NCI-H524 treated with DMSO at 0.1 percent for 48 hours (cell line): ENCODE measurements at regions not wholly inside any gene's neighbourhood (a gene's known extent, or its start where the extent isn't known, plus 50 kb on each side); places are given as distances from the start of the nearest gene placed in this dataset.

ENCODE experiments used
- DNase-seq: peaks from one replicate; lab custom pipeline; 2025; lab: John Stamatoyannopoulos, UW

- no peak for DNase-seq
These were observed 93.5 kb upstream of the HNRNPA3 start for GRCh38 chr2:177119099-177119498.

GRCh38 chr2:177123048-177123447, 89.5 kb upstream of the HNRNPA3 start:
- no peak for DNase-seq

DNA sequence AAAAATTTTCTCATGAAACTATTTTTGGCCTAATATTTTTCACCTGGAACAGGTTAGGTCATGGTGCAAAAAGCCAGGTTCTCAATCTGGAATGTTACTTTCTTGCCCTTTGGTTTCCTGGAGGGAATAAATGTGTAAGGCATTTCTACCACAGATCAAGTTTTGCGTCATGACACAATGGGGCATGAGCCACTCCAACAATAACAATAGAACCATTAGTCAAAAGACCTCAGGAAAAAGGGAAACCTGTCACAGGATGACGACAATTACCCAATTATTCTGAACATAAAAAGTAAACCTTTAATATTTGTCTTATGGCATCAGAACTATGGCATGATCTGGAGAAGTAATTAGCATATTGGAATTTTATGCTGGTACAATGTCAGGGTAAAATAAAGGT, 88.2 kb upstream of the HNRNPA3 start:
- no peak for DNase-seq

DNA sequence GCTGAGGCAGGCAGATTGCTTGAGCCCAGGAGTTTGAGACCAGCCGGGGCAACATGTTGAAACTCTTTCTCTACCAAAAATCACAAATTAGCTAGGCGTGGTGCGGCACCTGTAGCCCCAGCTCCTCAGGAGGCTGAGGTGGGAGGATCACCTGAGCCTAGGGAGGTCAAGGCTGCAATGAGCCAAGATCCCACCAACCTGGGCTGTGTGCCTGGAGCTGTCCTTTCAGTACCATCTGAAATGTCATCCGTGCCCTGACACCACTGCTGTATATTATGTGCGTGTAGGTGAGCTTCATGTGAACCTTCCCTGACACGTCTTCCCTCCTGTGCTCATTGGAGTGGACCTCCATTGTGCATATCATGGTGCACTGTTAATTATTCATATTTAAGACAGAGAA, 84.8 kb upstream of the HNRNPA3 start:
- no peak for DNase-seq

GRCh38 chr2:177129610-177130009, 83.0 kb upstream of the HNRNPA3 start:
- DNase-seq = no peak

DNA sequence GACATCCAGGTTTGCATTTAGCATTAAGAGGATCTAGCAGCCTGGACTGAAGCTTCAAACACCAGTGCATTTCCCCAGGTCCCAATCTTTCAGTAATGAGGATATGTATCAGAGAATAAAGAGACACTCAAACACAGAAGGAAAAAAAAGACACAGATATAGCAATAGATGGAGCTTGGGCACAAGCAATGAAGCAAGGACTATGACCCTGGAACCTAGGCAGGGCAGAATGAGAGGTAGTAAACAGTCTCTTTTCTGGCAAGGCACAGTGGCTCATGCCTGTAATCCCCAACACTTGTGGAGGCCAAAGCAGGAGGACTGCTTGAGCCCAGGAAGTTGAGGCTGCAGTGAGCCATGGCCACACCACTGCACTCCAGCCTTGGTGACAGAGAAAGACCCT, 80.7 kb upstream of the HNRNPA3 start:
- no peak for DNase-seq

- DNase-seq = no peak
These were observed 73.8 kb upstream of the HNRNPA3 start for GRCh38 chr2:177138823-177139222.

GRCh38 chr2:177141866-177142265, 70.7 kb upstream of the HNRNPA3 start:
- DNase-seq = no peak

GRCh38 chr2:177143444-177143843, 69.2 kb upstream of the HNRNPA3 start:
- no peak for DNase-seq

DNA sequence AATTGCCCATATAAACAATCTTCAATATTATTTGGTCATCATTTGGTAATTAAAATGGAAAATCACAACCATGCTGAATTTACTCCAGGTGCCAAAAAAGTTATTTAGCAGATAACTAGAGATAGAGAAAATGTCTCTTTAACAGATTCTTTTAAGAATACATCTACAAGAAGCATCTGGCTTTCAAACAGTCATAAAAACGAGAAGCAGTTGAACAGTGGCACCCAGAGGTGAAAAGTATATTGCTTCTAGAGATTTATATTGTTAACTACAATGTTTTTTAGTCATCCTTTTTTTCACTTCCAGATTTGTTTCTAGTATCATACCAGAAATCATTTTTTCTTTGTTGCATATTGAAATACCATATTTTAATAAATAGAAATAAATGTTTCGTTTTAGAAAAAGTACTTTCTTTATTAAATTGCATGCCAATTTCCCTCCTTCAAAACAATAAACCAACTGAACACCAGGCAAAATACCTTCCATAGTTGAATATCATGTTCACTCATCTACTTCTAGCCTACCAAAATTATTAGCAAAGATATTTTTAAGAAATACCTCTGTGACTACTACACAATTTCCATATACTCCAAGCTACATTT, 65.4 kb upstream of the HNRNPA3 start:
- DNase-seq = no peak

DNA sequence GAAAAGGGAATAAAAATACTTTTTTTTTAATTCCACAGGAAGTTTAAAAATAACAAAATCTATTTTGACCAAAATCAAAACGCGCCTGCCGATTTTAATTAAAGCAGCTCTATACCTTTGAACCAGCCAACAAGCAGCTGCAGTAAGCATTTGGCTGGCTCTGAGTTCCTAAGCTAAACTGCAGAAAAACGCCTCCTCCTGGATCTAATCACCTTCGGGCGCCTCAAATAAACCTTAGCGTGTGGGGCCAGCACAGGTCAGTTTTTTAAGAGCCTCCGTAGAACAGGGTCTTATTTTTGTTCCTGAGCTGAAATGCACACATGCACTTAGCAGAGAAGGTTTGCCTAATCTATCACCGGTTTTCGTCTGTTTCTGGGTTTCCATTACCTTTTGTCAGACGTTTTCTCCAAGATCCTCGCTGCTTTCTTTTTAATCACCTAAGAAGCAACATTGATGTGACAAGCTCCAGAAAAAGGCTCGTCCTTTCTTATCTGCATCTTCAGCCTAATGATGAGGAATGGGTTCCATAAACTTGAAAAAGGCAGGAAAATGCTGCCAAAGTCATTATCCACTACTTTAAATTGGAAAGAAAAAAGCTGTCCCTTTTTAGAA, 64.7 kb upstream of the HNRNPA3 start:
- no peak for DNase-seq

GRCh38 chr2:177148477-177149154, 64.0 kb upstream of the HNRNPA3 start:
- DNase-seq = peak; percentile 97

DNA sequence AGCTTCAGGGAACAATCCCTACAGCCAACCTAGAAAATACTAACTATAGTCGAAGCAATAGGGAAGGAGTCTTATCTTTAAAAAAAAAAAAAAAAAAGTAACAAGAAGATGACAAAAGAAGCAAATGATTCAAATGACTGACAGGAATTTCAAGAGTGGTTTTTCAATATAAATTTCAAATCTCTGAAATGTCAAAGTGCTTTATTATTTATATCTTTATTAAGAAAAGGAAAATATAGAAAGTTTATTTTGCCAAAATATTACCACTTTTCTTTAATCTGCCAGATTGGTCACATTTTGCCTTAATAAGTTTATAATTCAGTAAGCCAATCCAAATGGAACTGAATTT, 63.5 kb upstream of the HNRNPA3 start:
- no peak for DNase-seq

DNA sequence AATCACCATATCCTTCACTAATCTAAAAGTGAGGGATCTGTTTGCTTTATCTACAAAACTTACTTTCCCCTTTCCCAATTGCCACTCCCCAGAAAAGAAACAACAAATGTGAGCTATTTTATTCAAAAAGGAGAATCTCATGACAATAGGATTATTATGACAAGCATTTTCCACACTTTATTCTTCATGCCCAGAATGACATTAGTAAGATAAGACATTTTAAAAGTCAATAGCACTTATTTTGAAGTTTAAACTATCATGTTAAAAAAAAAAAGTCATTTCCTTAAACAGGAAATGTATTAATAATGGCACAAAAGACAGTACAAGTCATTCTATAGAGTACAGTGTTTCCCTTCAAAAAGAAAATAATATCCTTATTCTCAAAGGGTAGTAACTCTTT, 58.8 kb upstream of the HNRNPA3 start:
- DNase-seq = no peak

DNA sequence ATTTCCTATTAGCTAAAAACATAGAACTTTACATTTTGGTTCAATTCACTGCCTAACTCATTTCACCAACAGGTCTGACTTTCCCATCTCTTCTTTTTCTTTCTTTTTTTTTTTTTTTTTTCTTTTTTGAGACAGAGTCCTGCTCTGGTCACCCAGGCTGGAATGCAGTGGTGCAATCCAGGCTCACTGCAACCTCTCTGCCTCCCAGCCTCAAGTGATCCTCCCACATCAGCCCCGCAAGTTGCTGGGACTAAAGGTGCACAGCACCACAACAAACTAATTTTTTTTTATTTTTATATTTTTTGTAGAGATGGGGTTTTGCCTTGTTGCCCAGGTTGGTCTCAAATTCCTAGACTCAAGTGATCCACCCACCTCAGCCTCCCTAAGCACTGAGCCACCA, 57.8 kb upstream of the HNRNPA3 start:
- no peak for DNase-seq

DNA sequence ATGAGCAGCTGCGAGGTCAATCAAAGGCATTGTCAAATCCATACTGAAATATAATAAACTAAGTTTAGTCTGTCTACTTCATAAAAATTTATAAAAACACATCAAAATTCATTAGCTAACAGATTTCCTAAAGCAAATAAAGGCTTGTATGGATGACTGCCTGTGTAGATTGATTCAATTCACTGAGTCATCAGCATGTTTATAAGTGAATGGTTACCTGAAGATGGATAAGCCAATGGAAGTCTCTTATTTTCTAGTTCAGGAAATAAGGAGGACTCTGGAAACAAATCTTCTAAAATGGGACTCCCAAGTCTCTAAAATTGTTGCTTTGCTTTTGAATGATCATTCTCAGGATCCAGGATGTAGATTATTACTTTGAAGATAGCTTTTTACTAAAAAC, 57.0 kb upstream of the HNRNPA3 start:
- DNase-seq = no peak

- peak; percentile 62 for DNase-seq
These were observed 50.7 kb upstream of the HNRNPA3 start for GRCh38 chr2:177161741-177162460.
